Hepatocyte (in vitro differentiated cells): ENCODE measurements at regions not wholly inside any gene's neighbourhood (a gene's known extent, or its start where the extent isn't known, plus 50 kb on each side); places are given as distances from the start of the nearest gene placed in this dataset.

Source experiments
- CTCF ChIP-seq: fragments of 200-600 bp; sonication (generic); IDR thresholded peaks from 2 replicates; pipeline ENCODE4 v1.5.1; 2016; ENCODE audit warnings: antibody characterized with exemption, mild to moderate bottlenecking; ENCODE audit not compliant: poor library complexity
- EZH2 ChIP-seq: fragments of 200-600 bp; sonication (generic); IDR thresholded peaks from 2 replicates; pipeline ENCODE4 v1.6.1; 2016; ENCODE audit warnings: antibody characterized with exemption, mild to moderate bottlenecking, borderline replicate concordance
- EZH2phosphoT487 ChIP-seq: fragments of 200-600 bp; sonication (generic); IDR thresholded peaks from one replicate; pipeline ENCODE4 v1.6.1; 2018; ENCODE audit warnings: antibody characterized with exemption, mild to moderate bottlenecking, low read depth, moderate library complexity; ENCODE audit not compliant: unreplicated experiment, severe bottlenecking

GRCh38 chr5:36407396-36407795, 105.7 kb upstream of the RANBP3L start:
- TF ChIP-seq CTCF = no peak
- TF ChIP-seq EZH2phosphoT487 = no peak
- TF ChIP-seq EZH2 = no peak
